ENCODE measurements at regions not wholly inside any gene's neighbourhood (a gene's known extent, or its start where the extent isn't known, plus 50 kb on each side); places are given as distances from the start of the nearest gene placed in this dataset.

- no peak for TF ChIP-seq HMGXB4 (CRISPR knock-in tag; IDR thresholded peaks at IDR 0.05)
- no peak for TF ChIP-seq PRDM15 (CRISPR knock-in tag; IDR thresholded peaks at IDR 0.05)
- TF ChIP-seq NR1H2 (CRISPR knock-in tag; IDR thresholded peaks at IDR 0.05) = no peak
- no peak for TF ChIP-seq JAZF1 (CRISPR knock-in tag; IDR thresholded peaks at IDR 0.05)
- TF ChIP-seq ZNF138 (CRISPR knock-in tag; conservative IDR thresholded peaks at IDR 0.05) = no peak
- TF ChIP-seq ETV6 (CRISPR knock-in tag; IDR thresholded peaks at IDR 0.05) = no peak
These were observed 1180.8 kb downstream of the FSTL5 start (continued) for GRCh38 chr4:160983035-160983434.

GRCh38 chr4:161002386-161002785 is 1161.4 kb downstream of the FSTL5 start:
- ChIA-PET CTCF (no interaction called here), POLR2A (no interaction called here)
- Mint-ChIP-seq H3K27ac (no peak overlapping the region), H3K4me3 (no peak overlapping the region), H3K36me3 (peaks cover 8% of the 10 kb centered on the region; the same call in 1 of the 2 replicates), H3K9me3 (peaks cover 5% of the 10 kb centered on the region), H3K4me1 (no peaks in the 10 kb centered on the region), H3K27me3 (ENCODE audit: low read depth) (no peaks in the 10 kb centered on the region)
- DNase-seq (ENCODE audit: low spot score) (no peak), ATAC-seq (no peak)
- TF ChIP-seq NR2C2 (CRISPR knock-in tag; IDR thresholded peaks at IDR 0.05) = no peak
- no peak for TF ChIP-seq GRHL2 (CRISPR knock-in tag; IDR thresholded peaks at IDR 0.05; ENCODE audit: insufficient replicate concordance, severe bottlenecking)
- TF ChIP-seq ZMAT4 (CRISPR knock-in tag; IDR thresholded peaks at IDR 0.05) = no peak
- TF ChIP-seq ZNF121 (CRISPR knock-in tag; IDR thresholded peaks at IDR 0.05) = no peak
- TF ChIP-seq E2F5 (CRISPR knock-in tag; IDR thresholded peaks at IDR 0.05) = no peak
- TF ChIP-seq GABPB1 (CRISPR knock-in tag; IDR thresholded peaks at IDR 0.05) = no peak
- TF ChIP-seq HMGA2 (CRISPR knock-in tag; IDR thresholded peaks at IDR 0.05) = no peak
- TF ChIP-seq JUN (CRISPR knock-in tag; IDR thresholded peaks at IDR 0.05) = no peak
- TF ChIP-seq CDX4 (CRISPR knock-in tag; IDR thresholded peaks at IDR 0.05; ENCODE audit: borderline replicate concordance) = no peak
- TF ChIP-seq ZNF263 (CRISPR knock-in tag; IDR thresholded peaks at IDR 0.05; ENCODE audit: low read depth) = no peak
- no peak for TF ChIP-seq PRDM15 (CRISPR knock-in tag; IDR thresholded peaks at IDR 0.05)
- no peak for TF ChIP-seq ESRRA (CRISPR knock-in tag; IDR thresholded peaks at IDR 0.05; ENCODE audit: borderline replicate concordance)
- TF ChIP-seq ATF6 (CRISPR knock-in tag; IDR thresholded peaks at IDR 0.05) = no peak
- no peak for TF ChIP-seq SP1 (CRISPR knock-in tag; conservative IDR thresholded peaks at IDR 0.05)
- no peak for TF ChIP-seq NFE2L1 (CRISPR knock-in tag; IDR thresholded peaks at IDR 0.05)
- TF ChIP-seq E2F4 (CRISPR knock-in tag; IDR thresholded peaks at IDR 0.05; ENCODE audit: borderline replicate concordance, low read depth) = no peak

All from WTC11 (cell line).